HUES64 (cell line): ENCODE measurements at regions not wholly inside any gene's neighbourhood (a gene's known extent, or its start where the extent isn't known, plus 50 kb on each side); places are given as distances from the start of the nearest gene placed in this dataset.
"Not testable (repeated sequence)": the region's sequence is repeated elsewhere in the genome, so short reads cannot be mapped to it uniquely, and the experiment has no call there.

Source experiments
- H3K27ac ChIP-seq: 2 replicates; pipeline ENCODE4 v1.7.0; 2013; ENCODE audit warnings: low read depth, low read length, inconsistent platforms
- H3K27me3 ChIP-seq: 2 replicates; pipeline ENCODE4 v1.6.1; 2013; ENCODE audit warnings: mild to moderate bottlenecking, low read length; ENCODE audit not compliant: insufficient read depth
- H3K36me3 ChIP-seq: 2 replicates; pipeline ENCODE4 v1.6.1; 2013; ENCODE audit warnings: mild to moderate bottlenecking, low read length; ENCODE audit not compliant: insufficient read depth
- H3K4me1 ChIP-seq: 2 replicates; pipeline ENCODE4 v1.6.1; 2013; ENCODE audit warnings: mild to moderate bottlenecking, low read length, moderate library complexity; ENCODE audit not compliant: insufficient read depth
- H3K4me3 ChIP-seq: 2 replicates; pipeline ENCODE4 v1.5.1; 2013; ENCODE audit warnings: mild to moderate bottlenecking, low read length, moderate library complexity
- H3K9ac ChIP-seq: 2 replicates; pipeline ENCODE4 v1.6.1; 2013; ENCODE audit warnings: mild to moderate bottlenecking, low read depth, low read length
- H3K9me3 ChIP-seq: 2 replicates; pipeline ENCODE4 v1.6.1; 2013; ENCODE audit warnings: low read depth, low read length; ENCODE audit not compliant: insufficient read depth
- WGBS: fragments of 150-250, 120-280 bp; methylation state at CpG from one replicate; pipeline ENCODE4 v1.1.7; 2013; ENCODE audit warnings: missing lambda C conversion rate; 5-methylcytosine and 5-hydroxymethylcytosine counted together

- Histone ChIP-seq H3K4me1 (no peaks in the 10 kb centered on the region), H3K4me3 (no peak overlapping the region), H3K27me3 (no peaks in the 10 kb centered on the region), H3K36me3 (no peaks in the 10 kb centered on the region), H3K9me3 (no peaks in the 10 kb centered on the region), H3K9ac (no peak overlapping the region), H3K27ac (no peak overlapping the region)
- WGBS = 93% methylated on average over 12 of the region's 12 CpGs
Measured at GRCh38 chr17:64732336-64733006, 70.4 kb upstream of the SMURF2 start.

- not testable (repeated sequence) for H3K4me1 ChIP-seq, H3K36me3 ChIP-seq, H3K4me3 ChIP-seq, H3K9ac ChIP-seq, H3K27ac ChIP-seq, H3K9me3 ChIP-seq, H3K27me3 ChIP-seq
- WGBS = 92% methylated on average over 5 of the region's 6 CpGs
Measured at GRCh38 chr17:64730023-64730422, 67.9 kb upstream of the SMURF2 start.

- H3K9ac ChIP-seq = no peak overlapping the region
- H3K9me3 ChIP-seq = no peaks in the 10 kb centered on the region
- no peaks in the 10 kb centered on the region for H3K27me3 ChIP-seq
- no peaks in the 10 kb centered on the region for H3K36me3 ChIP-seq
- WGBS = 94% methylated on average over 7 of the region's 7 CpGs
- no peak overlapping the region for H3K27ac ChIP-seq
- no peaks in the 10 kb centered on the region for H3K4me1 ChIP-seq
- no peak overlapping the region for H3K4me3 ChIP-seq
Measured at GRCh38 chr17:64729201-64729600, 67.1 kb upstream of the SMURF2 start.

- WGBS = 93% methylated on average over 8 of the region's 8 CpGs
- Histone ChIP-seq H3K27me3 (no peaks in the 10 kb centered on the region), H3K9me3 (no peaks in the 10 kb centered on the region), H3K36me3 (no peaks in the 10 kb centered on the region), H3K4me3 (no peak overlapping the region), H3K27ac (no peak overlapping the region), H3K4me1 (no peaks in the 10 kb centered on the region), H3K9ac (no peak overlapping the region)
Measured at GRCh38 chr17:64728041-64728695, 66.1 kb upstream of the SMURF2 start.

- not testable (repeated sequence) for H3K36me3 ChIP-seq, H3K27ac ChIP-seq, H3K27me3 ChIP-seq, H3K4me1 ChIP-seq, H3K4me3 ChIP-seq, H3K9me3 ChIP-seq, H3K9ac ChIP-seq
- WGBS = 93% methylated on average over 5 of the region's 5 CpGs
Measured at GRCh38 chr17:64726025-64726424, 63.9 kb upstream of the SMURF2 start.

GRCh38 chr17:64724246-64724645, 62.1 kb upstream of the SMURF2 start:
- 89% methylated on average over 7 of the region's 8 CpGs for WGBS
- H3K9ac ChIP-seq, H3K4me1 ChIP-seq, H3K9me3 ChIP-seq, H3K4me3 ChIP-seq, H3K36me3 ChIP-seq, H3K27ac ChIP-seq, H3K27me3 ChIP-seq: not testable (repeated sequence)

- no peak overlapping the region for H3K9ac ChIP-seq
- H3K4me3 ChIP-seq = no peak overlapping the region
- no peak overlapping the region for H3K27ac ChIP-seq
- no peaks in the 10 kb centered on the region for H3K4me1 ChIP-seq
- no peaks in the 10 kb centered on the region for H3K36me3 ChIP-seq
- 89% methylated on average over 1 of the region's 2 CpGs for WGBS
- no peaks in the 10 kb centered on the region for H3K27me3 ChIP-seq
- H3K9me3 ChIP-seq = no peaks in the 10 kb centered on the region
Measured at GRCh38 chr17:64723781-64724180, 61.7 kb upstream of the SMURF2 start.

- H3K4me3 ChIP-seq, H3K36me3 ChIP-seq, H3K27ac ChIP-seq, H3K27me3 ChIP-seq, H3K4me1 ChIP-seq, H3K9ac ChIP-seq, H3K9me3 ChIP-seq: not testable (repeated sequence)
- WGBS = 89% methylated on average over 1 of the region's 1 CpG
Measured at GRCh38 chr17:64721556-64721955, 59.4 kb upstream of the SMURF2 start.

GRCh38 chr17:64720253-64720652, 58.1 kb upstream of the SMURF2 start:
- 97% methylated on average over 5 of the region's 6 CpGs for WGBS
- not testable (repeated sequence) for H3K27ac ChIP-seq, H3K36me3 ChIP-seq, H3K27me3 ChIP-seq, H3K4me1 ChIP-seq, H3K4me3 ChIP-seq, H3K9ac ChIP-seq, H3K9me3 ChIP-seq

- WGBS = 88% methylated on average over 4 of the region's 4 CpGs
- not testable (repeated sequence) for H3K4me1 ChIP-seq, H3K9ac ChIP-seq, H3K4me3 ChIP-seq, H3K27me3 ChIP-seq, H3K27ac ChIP-seq, H3K9me3 ChIP-seq, H3K36me3 ChIP-seq
Measured at GRCh38 chr17:64719517-64719916, 57.4 kb upstream of the SMURF2 start.

- not testable (repeated sequence) for H3K9ac ChIP-seq, H3K36me3 ChIP-seq, H3K27ac ChIP-seq, H3K9me3 ChIP-seq, H3K4me1 ChIP-seq, H3K4me3 ChIP-seq, H3K27me3 ChIP-seq
- WGBS = 94% methylated on average over 6 of the region's 6 CpGs
Measured at GRCh38 chr17:64718816-64719215, 56.7 kb upstream of the SMURF2 start.

- no peak overlapping the region for H3K27ac ChIP-seq
- no peaks in the 10 kb centered on the region for H3K4me1 ChIP-seq
- H3K4me3 ChIP-seq = no peak overlapping the region
- H3K9me3 ChIP-seq = no peaks in the 10 kb centered on the region
- H3K27me3 ChIP-seq = no peaks in the 10 kb centered on the region
- no peak overlapping the region for H3K9ac ChIP-seq
- no peaks in the 10 kb centered on the region for H3K36me3 ChIP-seq
- 82% methylated on average over 1 of the region's 1 CpG for WGBS
Measured at GRCh38 chr17:64718058-64718457, 56.0 kb upstream of the SMURF2 start.
